ENCODE measurements at regions not wholly inside any gene's neighbourhood (a gene's known extent, or its start where the extent isn't known, plus 50 kb on each side); places are given as distances from the start of the nearest gene placed in this dataset.

GRCh38 chr10:58995058-58995596, 181.3 kb upstream of the PHYHIPL start:
- no peak overlapping the region for H3K27ac Mint-ChIP-seq
- no peak overlapping the region for H3K4me3 Mint-ChIP-seq
- H3K36me3 Mint-ChIP-seq = peaks cover 7% of the 10 kb centered on the region; the same call in 1 of the 2 replicates
- POLR2A ChIA-PET = no interaction called here
- TF ChIP-seq GRHL2 (CRISPR knock-in tag; IDR thresholded peaks at IDR 0.05; ENCODE audit: insufficient replicate concordance, severe bottlenecking) (no peak), ZNF317 (CRISPR knock-in tag; IDR thresholded peaks at IDR 0.05; ENCODE audit: borderline replicate concordance, low read depth) (no peak), ZNF138 (CRISPR knock-in tag; conservative IDR thresholded peaks at IDR 0.05) (no peak), ZNF121 (CRISPR knock-in tag; IDR thresholded peaks at IDR 0.05) (no peak), TEAD4 (CRISPR knock-in tag; IDR thresholded peaks at IDR 0.05) (no peak), ZNF425 (CRISPR knock-in tag; conservative IDR thresholded peaks at IDR 0.05) (no peak), EMX1 (CRISPR knock-in tag; IDR thresholded peaks at IDR 0.05) (no peak), ZNF416 (CRISPR knock-in tag; IDR thresholded peaks at IDR 0.05) (no peak)
- H3K9me3 Mint-ChIP-seq = peaks cover 12% of the 10 kb centered on the region
- CTCF ChIA-PET = interaction anchor here (1.0 kb wide), 1 partner anchor 20 kb away, joined by 5 read pairs; no protein-coding TSS in a partner anchor
- H3K4me1 Mint-ChIP-seq = no peaks in the 10 kb centered on the region
- no peak for DNase-seq (ENCODE audit: low spot score)
- no peaks in the 10 kb centered on the region for H3K27me3 Mint-ChIP-seq (ENCODE audit: low read depth)
- ATAC-seq = no peak

- Mint-ChIP-seq H3K4me3 (no peak overlapping the region), H3K9me3 (peaks cover 3% of the 10 kb centered on the region; the same call in 1 of the 2 replicates), H3K27me3 (ENCODE audit: low read depth) (no peaks in the 10 kb centered on the region), H3K27ac (no peak overlapping the region), H3K36me3 (no peaks in the 10 kb centered on the region), H3K4me1 (no peaks in the 10 kb centered on the region)
- ChIA-PET CTCF (no interaction called here), POLR2A (no interaction called here)
- ATAC-seq (no peak), DNase-seq (ENCODE audit: low spot score) (no peak)
- TF ChIP-seq E2F4 (CRISPR knock-in tag; IDR thresholded peaks at IDR 0.05; ENCODE audit: borderline replicate concordance, low read depth) = no peak
- no peak for TF ChIP-seq KAT7 (CRISPR knock-in tag; IDR thresholded peaks at IDR 0.05; ENCODE audit: borderline replicate concordance)
- TF ChIP-seq MLX (CRISPR knock-in tag; IDR thresholded peaks at IDR 0.05) = no peak
- no peak for TF ChIP-seq MXD4 (CRISPR knock-in tag; IDR thresholded peaks at IDR 0.05; ENCODE audit: borderline replicate concordance)
- TF ChIP-seq FOXK1 (CRISPR knock-in tag; IDR thresholded peaks at IDR 0.05) = no peak
- no peak for TF ChIP-seq ATF1 (CRISPR knock-in tag; IDR thresholded peaks at IDR 0.05)
- TF ChIP-seq USF1 (CRISPR knock-in tag; IDR thresholded peaks at IDR 0.05) = no peak
- no peak for TF ChIP-seq CDX4 (CRISPR knock-in tag; IDR thresholded peaks at IDR 0.05; ENCODE audit: borderline replicate concordance)
- no peak for TF ChIP-seq ZNF138 (CRISPR knock-in tag; conservative IDR thresholded peaks at IDR 0.05)
- no peak for TF ChIP-seq SMAD4 (CRISPR knock-in tag; IDR thresholded peaks at IDR 0.05)
Observed at GRCh38 chr10:58996063-58996462, 180.4 kb upstream of the PHYHIPL start.

GRCh38 chr10:58996866-58997265, 179.6 kb upstream of the PHYHIPL start:
- Mint-ChIP-seq H3K27me3 (ENCODE audit: low read depth) (no peaks in the 10 kb centered on the region), H3K27ac (no peak overlapping the region), H3K4me3 (no peak overlapping the region), H3K4me1 (no peaks in the 10 kb centered on the region), H3K36me3 (no peaks in the 10 kb centered on the region), H3K9me3 (no peaks in the 10 kb centered on the region)
- ChIA-PET CTCF (no interaction called here), POLR2A (no interaction called here)
- DNase-seq (ENCODE audit: low spot score) = no peak
- TF ChIP-seq CBFB (CRISPR knock-in tag; IDR thresholded peaks at IDR 0.05; ENCODE audit: low read depth) (no peak), TP53 (CRISPR knock-in tag; IDR thresholded peaks at IDR 0.05) (no peak)
- ATAC-seq = no peak
